ENCODE measurements at regions not wholly inside any gene's neighbourhood (a gene's known extent, or its start where the extent isn't known, plus 50 kb on each side); places are given as distances from the start of the nearest gene placed in this dataset.

- no peak for ATAC-seq
- BruUV-seq (replicated peaks), result no TSS peak
These were observed 113.1 kb upstream of the RUNX3 start for GRCh38 chr1:25043228-25043580.

More at GRCh38 chr1:25043228-25043580, 113.1 kb upstream of the RUNX3 start:
- Histone ChIP-seq H3K9me3 (ENCODE audit: low read length) (no peaks in the 10 kb centered on the region), H3K27ac (ENCODE audit: extremely low read length, insufficient read depth, low read length) (no peak overlapping the region), H3K4me1 (ENCODE audit: insufficient read depth, low read length) (no peaks in the 10 kb centered on the region), H3K4me3 (replicated peaks in 1 of 3; ENCODE audit: insufficient read depth in 1 of 3, low read depth in 2 of 3, low read length in 3 of 3) (no peak overlapping the region), H4K20me1 (ENCODE audit: insufficient read depth, low read length) (no peaks in the 10 kb centered on the region), H3K27me3 (ENCODE audit: control insufficient read depth in 1 of 2, insufficient read depth in 2 of 2, low read length in 2 of 2) (peaks cover 3 to 23% of the 10 kb centered on the region in 2 experiments; a peak in 3 of 5 replicates), H3K36me3 (replicated peaks in 1 of 2; ENCODE audit: control insufficient read depth in 1 of 2, insufficient read depth in 2 of 2, low read length in 2 of 2) (no peaks in the 10 kb centered on the region), H3K9ac (ENCODE audit: insufficient read depth, low read depth, low read length) (no peak overlapping the region), H3K79me2 (ENCODE audit: insufficient read depth, low read length) (no peaks in the 10 kb centered on the region), H2AFZ (ENCODE audit: low read length) (no peak overlapping the region), H3K4me2 (ENCODE audit: low read depth, low read length) (no peak overlapping the region)
- POLR2A ChIA-PET, result no interaction called here
- WGBS (ENCODE audit: low lambda C conversion rate), result 35% methylated on average over 6 of the region's 8 CpGs
- CTCF ChIA-PET (ENCODE audit: low intra/inter-chr PET ratio, low total read pairs), result no interaction called here
- no peak for DNase-seq (ENCODE audit: low spot score)
- TF ChIP-seq HOXD1 (CRISPR knock-in tag; IDR thresholded peaks at IDR 0.05) (no peak), BORCS8-MEF2B (CRISPR knock-in tag; IDR thresholded peaks at IDR 0.05) (no peak), ZFX (CRISPR knock-in tag; IDR thresholded peaks at IDR 0.05; ENCODE audit: low read depth) (no peak), RXRB (CRISPR knock-in tag; IDR thresholded peaks at IDR 0.05; ENCODE audit: borderline replicate concordance) (no peak), ZNF263 (CRISPR knock-in tag; IDR thresholded peaks at IDR 0.05) (no peak), HMGXB4 (CRISPR knock-in tag; IDR thresholded peaks at IDR 0.05; ENCODE audit: borderline replicate concordance in 1 of 2, low read depth in 1 of 2) (no peak), XBP1 (CRISPR knock-in tag; IDR thresholded peaks at IDR 0.05) (no peak), ZNF235 (CRISPR knock-in tag; IDR thresholded peaks at IDR 0.05; ENCODE audit: borderline replicate concordance) (no peak), RARG (CRISPR knock-in tag; IDR thresholded peaks at IDR 0.05; ENCODE audit: low read depth) (no peak), HIVEP1 (CRISPR knock-in tag; IDR thresholded peaks at IDR 0.05) (no peak), ZNF660 (CRISPR knock-in tag; IDR thresholded peaks at IDR 0.05; ENCODE audit: borderline replicate concordance, low read depth) (no peak), PAWR (CRISPR knock-in tag; IDR thresholded peaks at IDR 0.05; ENCODE audit: borderline replicate concordance) (no peak), YEATS2 (CRISPR knock-in tag; IDR thresholded peaks at IDR 0.05; ENCODE audit: borderline replicate concordance) (no peak), E2F2 (CRISPR knock-in tag; IDR thresholded peaks at IDR 0.05; ENCODE audit: borderline replicate concordance) (no peak), FUBP1 (CRISPR knock-in tag; IDR thresholded peaks at IDR 0.05; ENCODE audit: borderline replicate concordance) (no peak)
- intact Hi-C loops (cut with micrococcal nuclease; ENCODE audit: unreplicated experiment), result no loop called here
- in situ Hi-C loops (cut with HindIII; ENCODE audit: extremely low pct_ligation_motif_present, low pct_unique_long_range_greater_than_20kb), result no loop called here
- FAIRE-seq, result no peak

All from HepG2 (cell line).